Thyroid gland (tissue), 4 donors: ENCODE measurements at regions not wholly inside any gene's neighbourhood (a gene's known extent, or its start where the extent isn't known, plus 50 kb on each side); places are given as distances from the start of the nearest gene placed in this dataset.

Experiments used
- DNase-seq, 2 donors: peaks; one replicate each; pipeline ENCODE4 v3.0.0-alpha.2; 2019
- H3K27ac ChIP-seq, 3 donors: fragments of 200-600 bp; sonication (generic); 1 replicate in 2 of 3; 2 replicates in 1 of 3; pipeline ENCODE4 v1.5.1; 2016 to 2019; ENCODE audit warnings: mild to moderate bottlenecking in 1 of 3, moderate library complexity in 1 of 3
- H3K27me3 ChIP-seq: fragments of 200-600 bp; sonication (generic); one replicate; pipeline ENCODE4 v1.5.1; 2019
- H3K36me3 ChIP-seq, 2 donors: fragments of 200-600 bp; sonication (generic); one replicate each; pipeline ENCODE4 v1.5.1; 2016 to 2019
- H3K4me1 ChIP-seq, 2 donors: fragments of 200-600 bp; sonication (generic); one replicate each; pipeline ENCODE4 v1.5.1; 2017 to 2019
- H3K4me3 ChIP-seq, 3 donors: fragments of 200-600 bp; sonication (generic); replicated peaks in 1 of 3; 1 replicate in 2 of 3; 2 replicates in 1 of 3; pipeline ENCODE4 v1.5.1; 2016; ENCODE audit warnings: mild to moderate bottlenecking in 1 of 3
- H3K9me3 ChIP-seq: fragments of 200-600 bp; sonication (generic); one replicate; pipeline ENCODE4 v1.5.1; 2017
- POLR2A ChIP-seq, 2 donors: fragments of 450-650 bp; IDR thresholded peaks; one replicate each; pipeline ENCODE4 v1.6.1; 2017; ENCODE audit warnings: antibody characterized with exemption in 2 of 2, mild to moderate bottlenecking in 2 of 2, moderate library complexity in 1 of 2
- WGBS, 2 donors: methylation state at CpG; one replicate each; pipeline ENCODE4 v1.1.5; 2017; 5-methylcytosine and 5-hydroxymethylcytosine counted together
- intact Hi-C: fragments of 100-400 bp; cut with DNase I; formaldehyde crosslinking; loops from one replicate; pipeline ENCODE4 v1.15.1; 2023
- TF ChIP-seq, protein P1 (sequence below), 6 experiments: fragments of 200-600 bp in 3 of 6; fragments of 450-650 bp in 3 of 6; sonication (generic) in 3 of 6; IDR thresholded peaks; one replicate each; pipeline ENCODE4 v1.5.1; 2016 to 2019; ENCODE audit warnings: antibody characterized with exemption in 6 of 6, mild to moderate bottlenecking in 2 of 6, inconsistent platforms in 1 of 6, moderate library complexity in 1 of 6

DNA sequence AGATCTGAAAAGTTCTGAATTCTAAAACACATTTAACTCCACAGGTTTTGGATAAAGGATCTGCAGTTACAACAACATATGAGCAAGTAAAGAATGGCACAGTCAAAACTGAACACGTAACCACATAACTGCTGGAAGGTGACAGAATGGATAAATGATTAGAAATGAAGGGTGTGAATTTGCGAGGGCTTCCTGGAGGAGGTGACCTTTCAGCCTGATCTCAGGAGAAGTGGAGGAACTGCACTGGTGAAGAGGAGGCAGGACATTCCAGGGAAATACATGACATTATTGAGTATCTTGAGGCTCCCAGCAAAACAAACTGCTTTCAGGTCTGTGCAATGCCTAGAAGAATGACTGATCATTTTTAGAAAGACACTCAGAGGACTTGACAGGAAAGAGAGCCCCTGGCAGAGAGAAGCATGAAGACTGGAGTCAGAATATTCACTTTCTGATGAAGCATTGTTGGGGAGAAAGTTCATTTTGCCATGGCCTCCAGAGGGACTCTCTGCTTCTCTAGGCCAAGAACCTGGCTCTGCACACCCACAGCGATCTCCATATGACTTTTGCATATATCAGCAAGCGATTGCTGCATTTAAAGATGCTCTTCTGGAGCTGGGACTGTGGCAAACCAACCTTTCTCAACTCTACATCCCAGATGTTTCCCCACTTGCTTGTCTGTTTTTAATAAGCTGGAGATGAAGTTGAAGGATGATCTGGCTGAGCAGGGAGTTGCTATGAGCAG lies 122.7 kb upstream of the FAM78B start:
- Histone ChIP-seq H3K4me3 (no peak overlapping the region), H3K4me1 (no peaks in the 10 kb centered on the region), H3K36me3 (no peaks in the 10 kb centered on the region), H3K27ac (no peak overlapping the region), H3K27me3 (no peaks in the 10 kb centered on the region), H3K9me3 (no peaks in the 10 kb centered on the region)
- DNase-seq = no peak
- TF ChIP-seq, protein P1, sequence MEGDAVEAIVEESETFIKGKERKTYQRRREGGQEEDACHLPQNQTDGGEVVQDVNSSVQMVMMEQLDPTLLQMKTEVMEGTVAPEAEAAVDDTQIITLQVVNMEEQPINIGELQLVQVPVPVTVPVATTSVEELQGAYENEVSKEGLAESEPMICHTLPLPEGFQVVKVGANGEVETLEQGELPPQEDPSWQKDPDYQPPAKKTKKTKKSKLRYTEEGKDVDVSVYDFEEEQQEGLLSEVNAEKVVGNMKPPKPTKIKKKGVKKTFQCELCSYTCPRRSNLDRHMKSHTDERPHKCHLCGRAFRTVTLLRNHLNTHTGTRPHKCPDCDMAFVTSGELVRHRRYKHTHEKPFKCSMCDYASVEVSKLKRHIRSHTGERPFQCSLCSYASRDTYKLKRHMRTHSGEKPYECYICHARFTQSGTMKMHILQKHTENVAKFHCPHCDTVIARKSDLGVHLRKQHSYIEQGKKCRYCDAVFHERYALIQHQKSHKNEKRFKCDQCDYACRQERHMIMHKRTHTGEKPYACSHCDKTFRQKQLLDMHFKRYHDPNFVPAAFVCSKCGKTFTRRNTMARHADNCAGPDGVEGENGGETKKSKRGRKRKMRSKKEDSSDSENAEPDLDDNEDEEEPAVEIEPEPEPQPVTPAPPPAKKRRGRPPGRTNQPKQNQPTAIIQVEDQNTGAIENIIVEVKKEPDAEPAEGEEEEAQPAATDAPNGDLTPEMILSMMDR (IDR thresholded peaks at IDR 0.05) = no peak
- intact Hi-C loops = no loop called here
- WGBS, 2 donors = 72 to 79% methylated on average over 4 of the region's 4 CpGs

DNA sequence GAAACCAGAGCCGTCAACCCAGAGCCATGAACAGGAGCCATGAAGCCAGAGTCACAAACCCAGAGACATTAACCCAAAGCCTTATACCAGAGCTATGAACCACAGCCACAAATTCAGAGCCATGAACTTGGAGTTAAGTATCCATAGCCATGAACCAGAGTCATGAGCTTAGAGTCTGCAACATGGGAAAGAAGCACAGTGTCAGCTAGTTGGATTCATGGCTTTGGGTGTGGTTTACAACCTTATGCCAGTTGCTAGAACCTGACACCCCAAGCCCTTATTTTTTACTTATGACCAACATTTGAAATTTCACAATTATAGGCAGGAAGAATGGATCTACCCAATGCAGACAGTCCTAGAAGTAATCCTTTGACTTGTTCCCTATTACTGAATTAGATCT lies 128.9 kb upstream of the FAM78B start:
- H3K27me3 ChIP-seq = no peaks in the 10 kb centered on the region
- no peak overlapping the region for H3K27ac ChIP-seq
- TF ChIP-seq POLR2A (IDR thresholded peaks at IDR 0.05) = no peak
- TF ChIP-seq, protein P1 (IDR thresholded peaks at IDR 0.05) = no peak
- no peaks in the 10 kb centered on the region for H3K4me1 ChIP-seq
- intact Hi-C loops = no loop called here
- H3K9me3 ChIP-seq = no peaks in the 10 kb centered on the region
- no peaks in the 10 kb centered on the region for H3K36me3 ChIP-seq
- DNase-seq = no peak
- H3K4me3 ChIP-seq = no peak overlapping the region
- 67 to 80% methylated on average over 1 of the region's 1 CpG for WGBS, 2 donors

DNA sequence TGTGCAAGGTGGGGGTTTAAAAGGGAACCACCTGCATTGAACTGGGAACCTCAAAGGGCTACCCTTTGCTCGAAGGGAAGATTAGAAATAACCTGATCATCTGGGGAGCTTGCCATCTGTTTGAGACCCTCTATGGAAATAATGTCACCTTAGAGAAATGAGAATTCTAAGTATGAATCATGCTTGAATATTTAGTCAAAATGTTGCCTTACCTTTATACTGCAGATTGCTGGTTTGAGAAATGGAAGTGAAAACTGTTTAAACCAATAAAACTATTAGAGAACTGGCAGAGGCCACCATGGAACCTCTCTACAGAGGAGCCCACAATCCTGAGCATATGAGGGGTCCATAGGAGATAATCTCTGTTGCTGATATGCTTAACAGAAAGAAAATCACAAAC lies 131.2 kb upstream of the FAM78B start:
- no peak overlapping the region for H3K4me3 ChIP-seq

DNA sequence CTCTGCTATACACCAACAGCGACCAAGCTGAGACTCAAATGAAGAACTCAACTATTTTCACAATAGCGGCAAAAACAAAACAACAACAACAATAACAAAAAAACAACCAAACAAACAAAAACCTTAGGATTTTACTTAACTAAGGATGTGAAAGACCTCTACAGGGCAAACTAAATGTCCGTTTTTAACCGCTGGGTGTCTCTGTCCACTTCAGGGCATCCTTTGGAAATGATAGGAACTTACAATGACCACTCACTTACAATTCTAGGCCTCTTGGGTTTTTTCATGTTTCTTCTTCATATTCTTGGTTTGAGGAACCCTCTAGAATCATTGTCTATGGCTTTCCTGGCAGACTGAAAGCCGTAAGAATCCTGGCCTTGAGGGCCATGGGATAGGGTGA lies 134.0 kb upstream of the FAM78B start:
- no peaks in the 10 kb centered on the region for H3K27me3 ChIP-seq
- intact Hi-C loops = no loop called here
- H3K9me3 ChIP-seq = no peaks in the 10 kb centered on the region
- no peak overlapping the region for H3K4me3 ChIP-seq
- DNase-seq = no peak
- no peaks in the 10 kb centered on the region for H3K4me1 ChIP-seq
- no peaks in the 10 kb centered on the region for H3K36me3 ChIP-seq
- no peak overlapping the region for H3K27ac ChIP-seq
- TF ChIP-seq POLR2A (IDR thresholded peaks at IDR 0.05) = no peak
- TF ChIP-seq, protein P1 (IDR thresholded peaks at IDR 0.05) = no peak
- 88 to 89% methylated on average over 5 of the region's 5 CpGs for WGBS, 2 donors

More for the DNA sequence above, 131.2 kb upstream of the FAM78B start:
- Histone ChIP-seq H3K27me3 (no peaks in the 10 kb centered on the region), H3K36me3 (no peaks in the 10 kb centered on the region), H3K9me3 (no peaks in the 10 kb centered on the region), H3K4me1 (no peaks in the 10 kb centered on the region), H3K27ac (no peak overlapping the region)
- TF ChIP-seq POLR2A (IDR thresholded peaks at IDR 0.05) = no peak
- TF ChIP-seq, protein P1 (IDR thresholded peaks at IDR 0.05) = no peak
- 67 to 71% methylated on average over 1 of the region's 1 CpG for WGBS, 2 donors
- no peak for DNase-seq
- intact Hi-C loops = no loop called here

DNA sequence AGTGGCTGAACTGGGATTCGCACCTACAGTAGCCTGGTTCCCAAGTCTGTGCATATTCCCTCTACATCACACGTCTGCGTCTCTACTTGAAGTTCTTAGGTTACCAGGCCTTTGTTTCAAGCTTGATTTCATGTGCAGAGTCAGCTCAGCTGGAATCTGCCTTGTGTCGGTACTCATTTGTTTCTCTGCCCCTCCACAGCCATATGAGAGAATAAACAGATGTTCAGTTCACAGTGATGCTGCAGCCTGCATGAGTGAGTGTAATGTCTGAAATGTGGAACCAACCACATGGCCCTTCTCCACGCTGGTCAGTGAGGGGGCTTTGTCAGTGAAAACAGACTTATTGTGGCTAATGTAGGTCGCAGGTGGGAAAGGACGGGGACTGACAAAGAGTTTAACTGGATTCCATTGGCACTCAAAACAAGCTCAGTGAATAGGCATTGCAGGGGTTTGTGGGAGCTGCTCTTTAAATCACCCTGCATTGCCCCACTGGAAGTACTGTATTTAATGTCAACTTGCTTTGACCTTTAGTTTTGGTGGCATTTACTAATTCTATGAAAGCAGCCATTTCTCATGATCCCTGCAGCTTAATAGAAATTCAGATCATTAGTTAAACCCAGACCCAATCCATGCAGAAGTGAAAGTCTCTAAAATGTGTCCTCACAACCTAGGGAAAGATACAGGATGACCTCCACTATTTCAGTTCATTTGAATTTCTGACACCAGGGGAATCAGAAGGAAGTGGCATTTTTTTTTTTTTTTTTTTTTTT lies 136.4 kb upstream of the FAM78B start:
- 61 to 62% methylated on average over 7 of the region's 7 CpGs for WGBS, 2 donors
- intact Hi-C loops = no loop called here
- H3K27me3 ChIP-seq = no peaks in the 10 kb centered on the region
- DNase-seq = no peak
- no peaks in the 10 kb centered on the region for H3K9me3 ChIP-seq
- no peaks in the 10 kb centered on the region for H3K36me3 ChIP-seq
- no peak overlapping the region for H3K27ac ChIP-seq
- H3K4me3 ChIP-seq = no peak overlapping the region
- H3K4me1 ChIP-seq = no peaks in the 10 kb centered on the region
- TF ChIP-seq, protein P1 (IDR thresholded peaks at IDR 0.05) = no peak
- no peak for TF ChIP-seq POLR2A (IDR thresholded peaks at IDR 0.05)
